Renal pelvis (tissue), 1 donor: ENCODE measurements at regions not wholly inside any gene's neighbourhood (a gene's known extent, or its start where the extent isn't known, plus 50 kb on each side); places are given as distances from the start of the nearest gene placed in this dataset.

Experiments used
- DNase-seq: peaks from one replicate; pipeline ENCODE4 v3.0.0-alpha.2; 2013

DNA sequence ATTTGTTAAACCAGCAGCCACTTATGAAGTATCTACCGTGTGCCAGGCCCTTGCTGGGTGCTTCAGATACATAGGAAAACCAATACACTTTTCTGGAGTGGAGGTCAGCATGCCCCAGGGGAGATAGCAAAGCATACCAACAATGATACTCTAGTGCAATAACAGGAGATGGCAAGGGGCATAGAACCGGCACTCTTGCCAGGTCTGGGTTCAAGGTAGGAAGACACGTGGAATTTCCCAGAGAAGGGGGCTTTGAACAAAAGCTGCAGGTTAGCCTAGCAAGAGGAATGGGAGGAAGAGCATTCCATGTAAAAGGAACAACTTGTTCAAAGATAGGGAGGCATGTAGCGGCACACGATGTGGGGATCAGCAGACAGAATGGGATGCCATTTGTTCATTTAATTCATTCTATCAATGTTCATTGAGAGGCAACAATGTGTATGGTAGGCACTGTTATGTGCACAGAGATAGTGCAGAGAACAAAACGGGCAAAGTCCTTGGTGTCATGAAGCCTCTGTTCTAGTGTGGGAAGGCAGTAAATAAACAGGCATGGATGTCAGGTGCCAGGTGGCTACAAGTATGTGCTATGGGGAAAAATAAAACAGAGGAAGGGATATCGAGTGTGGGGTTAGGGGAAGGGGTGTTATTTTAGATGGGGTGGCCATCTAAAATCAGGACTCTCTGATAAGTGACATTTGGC is 162.6 kb upstream of the E2F8 start:
- DNase-seq = no peak

- no peak for DNase-seq
Measured at GRCh38 chr11:19400296-19400695, 159.6 kb upstream of the E2F8 start.

DNA sequence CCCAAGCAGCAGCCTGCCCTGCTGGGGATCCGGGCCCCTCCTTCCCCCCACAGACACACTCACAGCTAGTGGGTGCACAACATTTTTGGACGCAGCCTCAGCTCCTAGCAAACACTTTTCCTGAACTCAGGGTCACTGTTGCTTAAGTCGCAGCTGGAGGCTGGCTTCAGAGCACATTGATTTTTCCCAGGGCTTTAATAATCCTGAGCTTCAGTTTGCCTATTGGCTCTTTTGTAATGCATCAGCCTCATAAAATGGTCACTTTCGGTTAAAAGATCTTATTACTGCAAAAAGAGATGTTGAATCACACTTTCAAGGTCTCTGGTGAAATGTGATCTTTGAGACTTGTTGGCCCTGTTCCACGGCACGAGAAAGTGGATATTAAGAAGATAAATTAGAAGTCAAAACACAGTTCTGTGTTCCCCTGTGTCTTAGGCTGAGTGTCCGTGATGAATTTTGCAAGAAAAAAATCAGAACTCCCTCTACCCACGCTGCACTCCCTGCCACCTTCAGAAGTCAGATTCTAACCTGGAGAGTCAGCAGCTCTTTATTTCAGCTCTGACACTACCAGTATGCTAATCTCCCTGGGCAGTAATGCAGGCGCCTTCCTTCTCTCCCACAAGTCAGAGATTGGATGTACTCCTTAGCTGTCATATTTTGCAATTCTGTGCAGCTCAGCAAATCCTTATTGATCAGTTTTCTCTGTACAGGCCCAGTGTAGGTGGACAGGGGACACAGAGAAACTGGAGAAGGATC is 158.2 kb upstream of the E2F8 start:
- DNase-seq = no peak

- DNase-seq = no peak
Measured at GRCh38 chr11:19398273-19398672, 157.5 kb upstream of the E2F8 start.

DNA sequence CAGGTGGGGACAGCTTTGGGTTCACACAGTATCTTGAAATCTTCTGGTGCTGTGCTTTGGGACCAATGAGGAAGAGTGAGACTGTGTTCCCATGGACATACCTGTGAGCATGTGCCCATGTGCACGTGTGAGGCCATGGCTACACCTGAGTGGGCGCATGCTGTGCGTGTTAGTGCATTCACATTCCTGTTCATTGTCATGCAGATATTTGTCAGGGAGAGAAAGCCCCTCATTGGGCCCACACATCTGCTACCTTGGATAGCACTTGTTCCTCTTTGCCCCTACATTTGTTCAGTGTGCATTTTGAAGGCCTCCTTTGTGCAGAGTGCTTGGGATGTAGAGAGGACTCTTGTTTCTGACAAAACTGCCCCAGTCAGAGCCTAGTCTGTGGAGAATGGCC is 154.3 kb upstream of the E2F8 start:
- no peak for DNase-seq

DNA sequence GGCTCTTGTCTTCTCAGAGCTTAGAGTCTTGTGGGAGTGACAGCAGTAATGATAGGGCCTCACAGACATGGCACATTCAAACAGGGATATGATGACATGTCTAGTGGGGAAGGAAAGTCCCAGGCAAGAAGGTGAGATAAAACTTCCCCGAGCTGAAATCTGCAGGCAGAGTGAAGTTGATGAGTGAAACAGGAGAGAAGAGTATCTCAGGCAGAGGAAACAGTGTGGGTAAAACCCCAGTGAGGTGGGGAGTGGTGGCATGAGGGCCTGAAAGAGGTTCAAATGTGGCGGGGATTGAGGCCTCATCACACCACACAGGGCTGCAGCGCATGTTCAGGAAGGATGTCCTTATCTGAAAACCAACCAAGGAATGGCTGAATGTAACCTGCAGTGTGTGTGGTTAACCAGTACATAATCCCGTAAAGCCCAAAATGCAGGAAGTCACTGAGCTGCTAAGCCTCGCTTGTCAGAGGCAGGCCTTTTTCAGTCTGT is 153.8 kb upstream of the E2F8 start:
- DNase-seq = no peak

DNA sequence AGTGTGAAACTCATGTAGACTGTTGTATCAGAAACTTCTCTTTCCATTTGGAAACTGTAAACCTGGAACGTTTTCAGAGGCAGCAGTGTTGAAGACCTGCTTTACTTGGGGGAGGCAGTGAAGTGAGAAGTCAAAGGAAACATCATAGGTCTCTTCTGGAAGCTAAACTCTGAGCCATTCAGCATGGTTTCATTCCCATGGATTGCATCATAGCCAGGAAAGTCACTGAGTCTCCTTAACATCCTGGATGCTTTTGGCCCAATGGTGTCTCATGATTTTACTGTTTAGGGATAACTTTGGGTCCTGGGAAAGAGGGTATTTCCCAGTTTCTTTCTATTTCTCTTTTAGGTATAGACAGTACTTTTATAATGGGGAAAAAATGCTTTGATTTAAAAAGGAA is 153.2 kb upstream of the E2F8 start:
- no peak for DNase-seq

GRCh38 chr11:19392847-19393518 is 152.2 kb upstream of the E2F8 start:
- DNase-seq = no peak

GRCh38 chr11:19392321-19392720 is 151.6 kb upstream of the E2F8 start:
- DNase-seq = no peak

DNA sequence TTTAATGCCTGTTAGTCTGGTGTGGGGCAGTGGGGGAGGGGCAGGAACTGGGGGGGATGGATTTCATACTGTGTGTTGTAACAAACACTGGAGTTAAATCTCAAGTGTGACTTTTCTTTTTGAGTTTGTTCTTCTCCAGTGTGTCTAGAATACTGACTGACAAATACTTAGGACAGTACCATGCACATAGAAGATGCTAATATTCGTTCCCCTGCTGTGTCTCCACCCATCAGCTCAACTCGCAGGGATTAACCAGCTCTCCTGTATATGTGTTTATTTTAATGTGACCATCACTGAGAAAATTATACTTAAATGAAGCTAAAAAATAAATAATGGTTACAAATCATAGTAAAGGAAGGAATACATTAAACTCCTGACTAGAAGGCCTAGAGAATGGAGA is 150.9 kb upstream of the E2F8 start:
- DNase-seq = no peak

DNA sequence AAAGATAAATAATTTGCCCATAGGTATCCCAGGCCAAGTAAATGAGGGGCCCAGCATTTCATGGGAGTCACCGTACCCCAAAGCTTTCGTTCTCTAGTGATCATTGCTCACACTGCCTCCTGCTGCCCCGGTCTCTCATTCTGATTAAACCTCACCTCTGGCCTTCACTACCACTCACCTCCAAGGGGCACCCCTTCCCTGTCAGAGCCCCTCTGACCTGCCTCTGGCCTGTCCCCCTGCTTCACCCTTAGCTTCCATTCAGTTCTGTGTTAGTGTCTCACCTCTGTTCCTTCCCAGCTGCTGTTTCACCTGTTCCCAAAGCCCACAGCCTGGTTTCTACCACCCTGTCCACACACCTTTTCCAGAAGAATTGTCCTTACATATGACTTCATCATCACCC is 150.3 kb upstream of the E2F8 start:
- DNase-seq = no peak

- DNase-seq = no peak
Measured at GRCh38 chr11:19389787-19390303, 149.1 kb upstream of the E2F8 start.

DNA sequence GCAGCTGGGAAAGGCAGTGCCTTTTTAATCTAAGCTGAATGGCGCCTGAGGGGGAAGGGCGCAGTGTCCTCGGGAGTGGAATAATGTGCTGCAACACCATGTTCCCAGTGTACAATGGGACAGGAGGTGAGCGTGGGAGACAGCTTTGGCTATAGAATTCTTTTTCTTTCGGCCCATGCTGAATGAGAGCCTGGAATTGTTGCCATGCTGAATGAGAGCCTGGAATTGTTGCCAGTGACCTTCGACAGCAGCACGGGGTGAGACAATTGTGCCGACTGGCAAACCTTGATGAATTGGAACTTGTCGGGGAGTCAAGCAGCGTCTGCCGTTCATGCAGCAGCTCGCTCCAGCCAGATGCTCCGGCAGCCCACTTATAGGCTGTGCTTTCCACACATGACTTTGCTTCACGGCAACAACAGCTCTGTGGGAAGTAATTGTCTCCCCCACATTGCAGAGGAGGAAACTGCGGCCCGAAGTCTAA is 141.4 kb upstream of the E2F8 start:
- no peak for DNase-seq

DNA sequence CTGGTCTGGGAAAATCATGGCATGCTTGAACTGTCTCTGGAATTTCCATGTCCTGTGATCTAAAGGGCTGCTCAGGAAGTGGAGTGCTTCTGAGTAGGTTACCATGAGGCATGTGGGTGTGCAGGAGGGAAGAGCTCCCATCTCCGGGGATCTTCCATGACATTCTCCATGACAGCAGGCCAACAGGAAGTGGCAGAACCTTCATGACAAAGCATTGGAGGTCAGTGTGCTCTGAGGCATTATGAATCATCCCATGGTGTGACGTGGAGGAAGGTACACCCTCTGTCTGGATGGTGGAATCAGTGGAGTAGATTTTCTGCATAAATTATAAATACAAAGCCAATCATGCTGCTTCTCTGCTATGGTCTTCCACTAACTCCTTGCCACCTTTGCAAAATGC is 139.6 kb upstream of the E2F8 start:
- DNase-seq = no peak

- no peak for DNase-seq
Measured at GRCh38 chr11:19379465-19379864, 138.7 kb upstream of the E2F8 start.

- no peak for DNase-seq
Measured at GRCh38 chr11:19378814-19379213, 138.1 kb upstream of the E2F8 start.

DNA sequence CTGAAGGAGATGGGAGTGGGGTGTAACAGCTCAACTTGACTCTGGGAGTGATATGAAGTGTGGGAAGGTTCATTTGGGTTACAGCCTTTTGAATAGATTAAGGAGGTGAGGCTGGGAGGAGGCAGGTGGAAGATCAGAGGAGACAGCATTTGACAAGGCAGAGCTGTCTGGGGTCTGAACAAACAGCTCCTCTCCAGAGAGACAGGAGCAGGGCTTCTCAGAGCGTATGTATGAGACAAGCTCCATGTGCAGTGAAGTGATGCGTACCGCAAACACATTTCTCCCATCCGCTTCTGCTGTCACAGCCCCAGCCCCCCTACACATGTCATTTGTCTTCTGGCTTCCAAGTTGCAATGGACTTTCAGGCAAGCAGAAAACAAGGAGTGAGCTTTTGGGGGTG is 137.1 kb upstream of the E2F8 start:
- no peak for DNase-seq

DNA sequence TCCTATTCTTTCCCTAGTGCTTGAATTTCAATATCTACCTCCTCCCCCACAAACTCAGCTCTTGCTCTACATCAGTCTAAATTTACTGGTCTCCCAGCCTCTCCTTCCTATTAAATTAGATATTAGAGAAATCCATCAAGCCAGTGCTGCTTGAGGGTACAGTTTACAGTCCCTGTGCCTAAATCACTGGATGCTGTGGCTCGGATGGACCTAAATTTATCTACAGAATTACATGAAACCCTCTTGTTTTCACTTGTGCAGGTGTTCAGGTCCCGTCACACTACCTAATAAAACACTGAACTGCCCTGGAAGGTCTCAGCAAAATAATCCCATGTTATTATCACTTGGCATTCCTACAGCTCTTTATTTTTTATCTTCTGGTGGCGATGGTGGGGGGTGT is 134.7 kb upstream of the E2F8 start:
- DNase-seq = no peak

DNA sequence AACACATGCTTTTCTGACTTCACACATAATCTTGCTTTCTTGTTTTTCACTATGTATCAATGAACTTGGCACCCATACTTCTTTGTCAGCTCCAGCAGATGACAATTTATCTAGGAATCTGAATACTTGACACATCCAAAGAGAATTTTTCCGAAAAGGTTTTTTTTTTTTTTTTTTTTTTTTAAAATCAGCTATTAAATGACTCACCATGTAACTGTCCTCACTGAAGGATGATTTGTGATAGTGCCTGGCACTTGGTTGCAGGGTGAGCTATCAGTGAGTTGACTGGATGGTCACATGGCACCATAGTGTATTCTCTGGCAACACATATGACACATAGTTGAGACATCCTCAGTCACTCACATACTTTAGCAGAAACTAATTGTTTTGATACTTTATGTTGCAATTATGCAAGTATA is 133.4 kb upstream of the E2F8 start:
- no peak for DNase-seq

GRCh38 chr11:19372381-19372780 is 131.6 kb upstream of the E2F8 start:
- DNase-seq = no peak

- peak; percentile 11 for DNase-seq
Measured at GRCh38 chr11:19370100-19370861, 129.5 kb upstream of the E2F8 start.
